GM18870 (cell line): ENCODE measurements at regions not wholly inside any gene's neighbourhood (a gene's known extent, or its start where the extent isn't known, plus 50 kb on each side); places are given as distances from the start of the nearest gene placed in this dataset.

ENCODE experiments used
- ATAC-seq: cut with Tn5 transposase; IDR thresholded peaks from one replicate; pipeline ENCODE4 v1.9.1; 2021; ENCODE audit warnings: moderate library complexity; ENCODE audit not compliant: unreplicated experiment

GRCh38 chr6:122302067-122302466 lies 97.4 kb upstream of the HSF2 start:
- no peak for ATAC-seq

- no peak for ATAC-seq
Observed at GRCh38 chr6:122307577-122307976, 91.9 kb upstream of the HSF2 start.

GRCh38 chr6:122308074-122308473 lies 91.4 kb upstream of the HSF2 start:
- no peak for ATAC-seq

- ATAC-seq, result no peak
Observed at GRCh38 chr6:122315842-122316241, 83.6 kb upstream of the HSF2 start.

- no peak for ATAC-seq
Observed at GRCh38 chr6:122322824-122323223, 76.6 kb upstream of the HSF2 start.

GRCh38 chr6:122323361-122323760 lies 76.1 kb upstream of the HSF2 start:
- ATAC-seq, result no peak

GRCh38 chr6:122330315-122330714 lies 69.1 kb upstream of the HSF2 start:
- ATAC-seq, result no peak

GRCh38 chr6:122337645-122338044 lies 61.8 kb upstream of the HSF2 start:
- ATAC-seq, result no peak

GRCh38 chr6:122339661-122340060 lies 59.8 kb upstream of the HSF2 start:
- no peak for ATAC-seq

- ATAC-seq, result no peak
Observed at GRCh38 chr6:122347280-122347679, 52.2 kb upstream of the HSF2 start.

- ATAC-seq, result no peak
Observed at GRCh38 chr6:122347751-122348150, 51.7 kb upstream of the HSF2 start.
